ENCODE measurements at regions not wholly inside any gene's neighbourhood (a gene's known extent, or its start where the extent isn't known, plus 50 kb on each side); places are given as distances from the start of the nearest gene placed in this dataset.

- H3K27ac ChIP-seq = no peak overlapping the region
- 6 to 19% methylated on average over 3 of the region's 3 CpGs for WGBS, 2 donors
Measured at GRCh38 chr1:70672442-70672888, 261.4 kb downstream of the CTH start.

GRCh38 chr1:70674941-70675685 lies 264.0 kb downstream of the CTH start:
- H3K27me3 ChIP-seq = no peaks in the 10 kb centered on the region
- WGBS, 2 donors = 68 to 73% methylated on average over 3 of the region's 3 CpGs
- H3K4me3 ChIP-seq = no peak overlapping the region
- TF ChIP-seq POLR2A (IDR thresholded peaks at IDR 0.05) = no peak
- no peak for TF ChIP-seq CTCF (IDR thresholded peaks at IDR 0.05)
- TF ChIP-seq EP300 (IDR thresholded peaks at IDR 0.05) = no peak
- no peaks in the 10 kb centered on the region for H3K36me3 ChIP-seq
- H3K9me3 ChIP-seq = no peaks in the 10 kb centered on the region
- no peak overlapping the region for H3K27ac ChIP-seq
- no peak for DNase-seq (ENCODE audit: low spot score in 2 of 2)
- peaks cover 0 to 7% (median 0%) of the 10 kb centered on the region in 4 donors for H3K4me1 ChIP-seq

More at GRCh38 chr1:70672442-70672888, 261.4 kb downstream of the CTH start:
- Histone ChIP-seq H3K9me3 (no peaks in the 10 kb centered on the region), H3K36me3 (no peaks in the 10 kb centered on the region), H3K4me1 (peaks cover 0 to 7% (median 0%) of the 10 kb centered on the region in 4 donors), H3K27me3 (no peaks in the 10 kb centered on the region), H3K4me3 (no peak overlapping the region)
- DNase-seq (ENCODE audit: low spot score in 2 of 2) = no peak
- TF ChIP-seq POLR2A (IDR thresholded peaks at IDR 0.05) = no peak
- TF ChIP-seq EP300 (IDR thresholded peaks at IDR 0.05) = no peak
- TF ChIP-seq CTCF (IDR thresholded peaks at IDR 0.05) = no peak

GRCh38 chr1:70675737-70676156 lies 264.7 kb downstream of the CTH start:
- Histone ChIP-seq H3K27me3 (no peaks in the 10 kb centered on the region), H3K36me3 (no peaks in the 10 kb centered on the region), H3K4me1 (peaks cover 0 to 7% (median 0%) of the 10 kb centered on the region in 4 donors), H3K4me3 (no peak overlapping the region), H3K9me3 (no peaks in the 10 kb centered on the region), H3K27ac (no peak overlapping the region)
- WGBS, 2 donors = 47 to 51% methylated on average over 5 of the region's 5 CpGs
- TF ChIP-seq POLR2A (IDR thresholded peaks at IDR 0.05) = no peak
- DNase-seq (ENCODE audit: low spot score in 2 of 2) = no peak

- 68 to 77% methylated on average over 10 of the region's 13 CpGs for whole genome bisulfite sequencing, 2 donors
- Histone ChIP-seq H3K27me3 (no peaks in the 10 kb centered on the region), H3K4me1 (no peaks in the 10 kb centered on the region), H3K27ac (no peak overlapping the region), H3K4me3 (no peak overlapping the region), H3K36me3 (no peaks in the 10 kb centered on the region), H3K9me3 (no peaks in the 10 kb centered on the region)
- DNase-seq (ENCODE audit: low spot score in 2 of 2) = peak; percentile 16 to 57
- TF ChIP-seq CTCF (IDR thresholded peaks at IDR 0.05) (peak; percentile 48 to 62 (median 55)), EP300 (IDR thresholded peaks at IDR 0.05) (peak in 1 of 2 donors; percentile 13), POLR2A (IDR thresholded peaks at IDR 0.05) (no peak)
Measured at GRCh38 chr1:70685300-70686286, 274.5 kb downstream of the CTH start.

GRCh38 chr1:70688580-70688979 lies 277.5 kb downstream of the CTH start:
- no peak for TF ChIP-seq EP300 (IDR thresholded peaks at IDR 0.05)
- no peak for TF ChIP-seq CTCF (IDR thresholded peaks at IDR 0.05)
- no peak for TF ChIP-seq POLR2A (IDR thresholded peaks at IDR 0.05)
- DNase-seq (ENCODE audit: low spot score in 2 of 2) = no peak
- Histone ChIP-seq H3K9me3 (no peaks in the 10 kb centered on the region), H3K4me1 (no peaks in the 10 kb centered on the region), H3K4me3 (no peak overlapping the region), H3K27me3 (no peaks in the 10 kb centered on the region), H3K27ac (no peak overlapping the region), H3K36me3 (no peaks in the 10 kb centered on the region)
- 80 to 81% methylated on average over 1 of the region's 1 CpG for WGBS, 2 donors
